ENCODE measurements at regions not wholly inside any gene's neighbourhood (a gene's known extent, or its start where the extent isn't known, plus 50 kb on each side); places are given as distances from the start of the nearest gene placed in this dataset.

DNA sequence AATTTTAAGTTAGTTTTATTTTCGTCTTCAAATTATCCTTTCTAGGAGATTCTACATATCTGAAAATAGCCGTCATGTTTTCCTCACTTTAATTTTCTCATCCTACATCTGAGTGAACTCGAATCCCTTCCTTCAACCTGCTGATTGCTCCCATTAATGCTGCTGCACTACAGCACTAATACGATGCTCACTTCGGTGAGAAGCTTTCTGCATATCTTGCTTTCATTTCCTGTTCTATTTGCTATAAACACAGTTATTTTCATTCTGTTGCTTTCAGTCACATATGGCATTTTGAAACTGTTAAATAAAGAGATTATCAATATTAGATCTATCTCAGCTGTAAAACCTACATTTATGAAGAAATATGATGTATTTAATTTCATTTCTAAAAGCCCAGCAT is 749.2 kb downstream of the EFNA5 start:
- intact Hi-C loops (cut with DNase I; ENCODE audit: low total_unique reads): no loop called here
- Histone ChIP-seq H3K27me3 (no peaks in the 10 kb centered on the region), H3K9me3 (no peaks in the 10 kb centered on the region), H3K36me3 (no peaks in the 10 kb centered on the region), H3K4me3 (no peak overlapping the region), H3K4me1 (no peaks in the 10 kb centered on the region), H3K27ac (no peak overlapping the region)
- DNase-seq: no peak
- TF ChIP-seq, protein P1, sequence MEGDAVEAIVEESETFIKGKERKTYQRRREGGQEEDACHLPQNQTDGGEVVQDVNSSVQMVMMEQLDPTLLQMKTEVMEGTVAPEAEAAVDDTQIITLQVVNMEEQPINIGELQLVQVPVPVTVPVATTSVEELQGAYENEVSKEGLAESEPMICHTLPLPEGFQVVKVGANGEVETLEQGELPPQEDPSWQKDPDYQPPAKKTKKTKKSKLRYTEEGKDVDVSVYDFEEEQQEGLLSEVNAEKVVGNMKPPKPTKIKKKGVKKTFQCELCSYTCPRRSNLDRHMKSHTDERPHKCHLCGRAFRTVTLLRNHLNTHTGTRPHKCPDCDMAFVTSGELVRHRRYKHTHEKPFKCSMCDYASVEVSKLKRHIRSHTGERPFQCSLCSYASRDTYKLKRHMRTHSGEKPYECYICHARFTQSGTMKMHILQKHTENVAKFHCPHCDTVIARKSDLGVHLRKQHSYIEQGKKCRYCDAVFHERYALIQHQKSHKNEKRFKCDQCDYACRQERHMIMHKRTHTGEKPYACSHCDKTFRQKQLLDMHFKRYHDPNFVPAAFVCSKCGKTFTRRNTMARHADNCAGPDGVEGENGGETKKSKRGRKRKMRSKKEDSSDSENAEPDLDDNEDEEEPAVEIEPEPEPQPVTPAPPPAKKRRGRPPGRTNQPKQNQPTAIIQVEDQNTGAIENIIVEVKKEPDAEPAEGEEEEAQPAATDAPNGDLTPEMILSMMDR (IDR thresholded peaks at IDR 0.05): no peak

GRCh38 chr5:106910486-106910885 is 760.3 kb downstream of the EFNA5 start:
- Histone ChIP-seq H3K4me1 (no peaks in the 10 kb centered on the region), H3K9me3 (no peaks in the 10 kb centered on the region), H3K27ac (no peak overlapping the region), H3K27me3 (no peaks in the 10 kb centered on the region), H3K4me3 (no peak overlapping the region), H3K36me3 (no peaks in the 10 kb centered on the region)
- intact Hi-C loops (cut with DNase I; ENCODE audit: low total_unique reads): no loop called here
- TF ChIP-seq, protein P1 (IDR thresholded peaks at IDR 0.05): no peak
- DNase-seq: no peak

GRCh38 chr5:106909716-106910115 is 761.0 kb downstream of the EFNA5 start:
- no peak for DNase-seq
- Histone ChIP-seq H3K4me1 (no peaks in the 10 kb centered on the region), H3K36me3 (no peaks in the 10 kb centered on the region), H3K9me3 (no peaks in the 10 kb centered on the region), H3K27ac (no peak overlapping the region), H3K27me3 (no peaks in the 10 kb centered on the region), H3K4me3 (no peak overlapping the region)
- intact Hi-C loops (cut with DNase I; ENCODE audit: low total_unique reads): no loop called here
- TF ChIP-seq, protein P1 (IDR thresholded peaks at IDR 0.05): no peak

DNA sequence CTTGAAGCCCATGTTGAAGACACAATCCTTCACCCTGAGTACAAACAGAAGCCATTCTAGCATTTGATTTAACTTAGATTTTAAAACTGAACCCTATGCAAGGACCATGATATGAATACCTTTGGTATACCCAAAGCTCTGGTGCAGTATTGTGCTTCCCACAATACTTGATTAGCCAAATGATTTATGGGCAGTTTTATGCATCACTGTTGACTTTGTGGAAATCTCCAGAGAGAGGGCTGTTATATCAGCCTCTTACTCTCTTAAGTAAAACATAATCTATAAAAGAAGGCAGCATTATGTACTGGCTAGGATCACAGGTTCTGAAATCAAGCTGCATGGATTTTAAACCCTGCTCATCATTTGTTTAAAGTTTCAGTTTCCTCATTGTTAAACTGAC is 762.8 kb downstream of the EFNA5 start:
- TF ChIP-seq, protein P1 (IDR thresholded peaks at IDR 0.05): no peak
- no peaks in the 10 kb centered on the region for H3K36me3 ChIP-seq
- H3K4me1 ChIP-seq: no peaks in the 10 kb centered on the region
- DNase-seq: no peak
- intact Hi-C loops (cut with DNase I; ENCODE audit: low total_unique reads): no loop called here
- no peaks in the 10 kb centered on the region for H3K9me3 ChIP-seq
- no peak overlapping the region for H3K27ac ChIP-seq
- H3K4me3 ChIP-seq: no peak overlapping the region
- H3K27me3 ChIP-seq: no peaks in the 10 kb centered on the region

- H3K36me3 ChIP-seq: no peaks in the 10 kb centered on the region
- H3K4me1 ChIP-seq: no peaks in the 10 kb centered on the region
- no peak for DNase-seq
- intact Hi-C loops (cut with DNase I; ENCODE audit: low total_unique reads): no loop called here
- no peak overlapping the region for H3K27ac ChIP-seq
- no peaks in the 10 kb centered on the region for H3K27me3 ChIP-seq
- H3K9me3 ChIP-seq: no peaks in the 10 kb centered on the region
- TF ChIP-seq, protein P1 (IDR thresholded peaks at IDR 0.05): no peak
- no peak overlapping the region for H3K4me3 ChIP-seq
These were observed 764.5 kb downstream of the EFNA5 start for GRCh38 chr5:106906199-106906598.

DNA sequence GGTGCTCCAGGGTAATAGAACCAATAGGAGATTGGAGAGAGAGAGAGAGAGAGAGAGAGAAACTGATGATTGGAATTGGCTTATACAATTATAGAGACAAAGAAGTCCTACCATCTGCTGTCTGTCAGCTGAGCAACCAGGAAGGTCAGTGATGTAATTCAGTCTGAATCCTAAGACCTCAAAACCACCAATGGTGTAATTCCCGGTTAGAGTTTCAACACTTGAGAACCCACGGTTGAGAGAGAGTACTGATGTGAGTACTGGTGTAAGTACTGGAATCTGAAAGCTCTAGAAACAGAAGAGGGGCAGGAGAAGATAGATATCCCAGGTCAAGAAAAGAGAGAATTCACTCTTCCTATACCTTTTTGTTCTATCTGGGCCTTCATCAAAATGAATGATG is 775.8 kb downstream of the EFNA5 start:
- Histone ChIP-seq H3K27me3 (no peaks in the 10 kb centered on the region), H3K36me3 (no peaks in the 10 kb centered on the region), H3K27ac (no peak overlapping the region), H3K4me3 (no peak overlapping the region), H3K4me1 (no peaks in the 10 kb centered on the region), H3K9me3 (no peaks in the 10 kb centered on the region)
- TF ChIP-seq, protein P1 (IDR thresholded peaks at IDR 0.05): no peak
- DNase-seq: no peak
- intact Hi-C loops (cut with DNase I; ENCODE audit: low total_unique reads): no loop called here
